Astrocyte (in vitro differentiated cells and primary cell): ENCODE measurements at regions not wholly inside any gene's neighbourhood (a gene's known extent, or its start where the extent isn't known, plus 50 kb on each side); places are given as distances from the start of the nearest gene placed in this dataset.
A peak's percentile ranks its signal among the peaks of the same experiment; 100 is the strongest.

ENCODE experiments used
- DNase-seq: peaks from one replicate; pipeline ENCODE4 v3.0.0-alpha.2; 2010; ENCODE audit warnings: low read depth
- FAIRE-seq: peaks from 2 replicates; lab custom pipeline; 2011; peaks lifted over from hg19 to GRCh38; lab: Jason Lieb, UNC
- H2AFZ ChIP-seq: 2 replicates; pipeline ENCODE4 v1.6.0; 2012; ENCODE audit warnings: low read depth, low read length, inconsistent platforms
- H3K27ac ChIP-seq: 2 replicates; pipeline ENCODE4 v1.5.1; 2011; ENCODE audit warnings: low read depth, low read length, inconsistent platforms
- H3K27me3 ChIP-seq: 2 replicates; pipeline ENCODE4 v1.6.0; 2011; ENCODE audit warnings: low read length, inconsistent platforms; ENCODE audit not compliant: insufficient read depth
- H3K36me3 ChIP-seq: 2 replicates; pipeline ENCODE4 v1.5.1; 2011; ENCODE audit warnings: low read length, inconsistent platforms; ENCODE audit not compliant: insufficient read depth
- H3K4me1 ChIP-seq: 2 replicates; pipeline ENCODE4 v1.5.1; 2011; ENCODE audit warnings: low read length, inconsistent platforms; ENCODE audit not compliant: insufficient read depth
- H3K4me2 ChIP-seq: 2 replicates; pipeline ENCODE4 v1.6.0; 2012; ENCODE audit warnings: low read length, inconsistent platforms
- H3K4me3 ChIP-seq: 2 replicates; pipeline ENCODE4 v1.5.1; 2011; ENCODE audit warnings: low read depth, mild to moderate bottlenecking, low read length, inconsistent platforms; ENCODE audit not compliant: insufficient read depth
- H3K79me2 ChIP-seq: 2 replicates; pipeline ENCODE4 v1.6.0; 2012; ENCODE audit warnings: mild to moderate bottlenecking, low read length, inconsistent platforms; ENCODE audit not compliant: insufficient read depth
- H3K9ac ChIP-seq: 2 replicates; pipeline ENCODE4 v1.6.0; 2012; ENCODE audit warnings: mild to moderate bottlenecking, low read length, inconsistent platforms
- H3K9me3 ChIP-seq: 2 replicates; pipeline ENCODE4 v1.5.1; 2012; ENCODE audit warnings: low read depth, mild to moderate bottlenecking, low read length, inconsistent platforms; ENCODE audit not compliant: insufficient read depth
- H4K20me1 ChIP-seq: 2 replicates; pipeline ENCODE4 v1.6.0; 2012; ENCODE audit warnings: low read length, inconsistent platforms; ENCODE audit not compliant: insufficient read depth
- H3K27ac Mint-ChIP-seq: one replicate; pipeline ENCODE4 v1.8.0; 2021; ENCODE audit warnings: mild to moderate bottlenecking, mixed read lengths; ENCODE audit not compliant: unreplicated experiment
- H3K27me3 Mint-ChIP-seq: one replicate; pipeline ENCODE4 v1.8.0; 2021; ENCODE audit warnings: low read depth, mixed read lengths; ENCODE audit not compliant: unreplicated experiment
- H3K36me3 Mint-ChIP-seq: one replicate; pipeline ENCODE4 v1.8.0; 2021; ENCODE audit warnings: low read depth, mixed read lengths; ENCODE audit not compliant: unreplicated experiment
- H3K4me1 Mint-ChIP-seq: one replicate; pipeline ENCODE4 v1.8.0; 2021; ENCODE audit warnings: low read depth, mixed read lengths; ENCODE audit not compliant: unreplicated experiment
- H3K4me3 Mint-ChIP-seq: one replicate; pipeline ENCODE4 v1.8.0; 2021; ENCODE audit warnings: mild to moderate bottlenecking, moderate library complexity, mixed read lengths; ENCODE audit not compliant: unreplicated experiment
- H3K9me3 Mint-ChIP-seq: one replicate; pipeline ENCODE4 v1.8.0; 2021; ENCODE audit warnings: mild to moderate bottlenecking, mixed read lengths; ENCODE audit not compliant: unreplicated experiment
- CTCF ChIP-seq: IDR thresholded peaks from 2 replicates; pipeline ENCODE4 v1.5.1; 2011; ENCODE audit warnings: low read depth, mild to moderate bottlenecking, inconsistent platforms, low read length, moderate library complexity; ENCODE audit not compliant: insufficient read depth
- EZH2 ChIP-seq: IDR thresholded peaks from 2 replicates; pipeline ENCODE4 v1.6.1; 2012; ENCODE audit warnings: mild to moderate bottlenecking, low read length, inconsistent platforms; ENCODE audit not compliant: insufficient read depth

- H3K4me3 Mint-ChIP-seq, result no peak overlapping the region
- no peaks in the 10 kb centered on the region for H3K27me3 ChIP-seq
- peaks cover 5% of the 10 kb centered on the region for H3K4me1 ChIP-seq
- FAIRE-seq (no peak), DNase-seq (no peak)
- no peak overlapping the region for H3K9ac ChIP-seq
- no peaks in the 10 kb centered on the region for H4K20me1 ChIP-seq
- H3K79me2 ChIP-seq, result no peaks in the 10 kb centered on the region
- no peaks in the 10 kb centered on the region for H3K36me3 ChIP-seq
- no peak overlapping the region for H3K4me2 ChIP-seq
- H3K4me3 ChIP-seq, result no peak overlapping the region
- no peak overlapping the region for H3K27ac Mint-ChIP-seq
- no peaks in the 10 kb centered on the region for H3K9me3 ChIP-seq
- no peak for TF ChIP-seq CTCF
- no peak for TF ChIP-seq EZH2
- H3K27ac ChIP-seq, result no peak overlapping the region
- peaks cover 8% of the 10 kb centered on the region for H3K4me1 Mint-ChIP-seq
- H3K9me3 Mint-ChIP-seq, result peaks cover 2% of the 10 kb centered on the region
- peaks cover 30% of the 10 kb centered on the region for H3K27me3 Mint-ChIP-seq
- no peaks in the 10 kb centered on the region for H3K36me3 Mint-ChIP-seq
- no peak overlapping the region for H2AFZ ChIP-seq
These were observed 315.2 kb upstream of the SULF2 start for GRCh38 chr20:48100483-48100882.

GRCh38 chr20:48098866-48099265 is 313.6 kb upstream of the SULF2 start:
- H3K27me3 ChIP-seq, result no peaks in the 10 kb centered on the region
- no peak overlapping the region for H2AFZ ChIP-seq
- no peaks in the 10 kb centered on the region for H3K9me3 ChIP-seq
- FAIRE-seq, result no peak
- no peak overlapping the region for H3K4me3 ChIP-seq
- no peak overlapping the region for H3K27ac ChIP-seq
- no peaks in the 10 kb centered on the region for H4K20me1 ChIP-seq
- Mint-ChIP-seq H3K4me1 (peaks cover 8% of the 10 kb centered on the region), H3K27me3 (peaks cover 24% of the 10 kb centered on the region), H3K4me3 (no peak overlapping the region), H3K36me3 (no peaks in the 10 kb centered on the region), H3K27ac (no peak overlapping the region), H3K9me3 (no peaks in the 10 kb centered on the region)
- peaks cover 5% of the 10 kb centered on the region for H3K4me1 ChIP-seq
- no peaks in the 10 kb centered on the region for H3K79me2 ChIP-seq
- peak; percentile 45 for DNase-seq
- TF ChIP-seq CTCF, result no peak
- no peak for TF ChIP-seq EZH2
- H3K9ac ChIP-seq, result no peak overlapping the region
- no peak overlapping the region for H3K4me2 ChIP-seq
- H3K36me3 ChIP-seq, result no peaks in the 10 kb centered on the region

- no peaks in the 10 kb centered on the region for H3K27me3 ChIP-seq
- H3K9me3 ChIP-seq, result no peaks in the 10 kb centered on the region
- Mint-ChIP-seq H3K27ac (no peak overlapping the region), H3K36me3 (no peaks in the 10 kb centered on the region), H3K4me1 (peaks cover 8% of the 10 kb centered on the region), H3K27me3 (peaks cover 20% of the 10 kb centered on the region), H3K4me3 (no peak overlapping the region), H3K9me3 (peaks cover under 1% of the 10 kb centered on the region)
- no peaks in the 10 kb centered on the region for H4K20me1 ChIP-seq
- H2AFZ ChIP-seq, result no peak overlapping the region
- no peak overlapping the region for H3K4me3 ChIP-seq
- H3K79me2 ChIP-seq, result no peaks in the 10 kb centered on the region
- no peak overlapping the region for H3K27ac ChIP-seq
- no peak overlapping the region for H3K4me2 ChIP-seq
- H3K4me1 ChIP-seq, result peaks cover under 1% of the 10 kb centered on the region
- no peaks in the 10 kb centered on the region for H3K36me3 ChIP-seq
- no peak for TF ChIP-seq CTCF
- no peak for TF ChIP-seq EZH2
- H3K9ac ChIP-seq, result no peak overlapping the region
- DNase-seq (no peak), FAIRE-seq (no peak)
These were observed 312.8 kb upstream of the SULF2 start for GRCh38 chr20:48098099-48098498.
